AG10803 (cell line): ENCODE measurements at regions not wholly inside any gene's neighbourhood (a gene's known extent, or its start where the extent isn't known, plus 50 kb on each side); places are given as distances from the start of the nearest gene placed in this dataset.

Experiments used
- DNase-seq: peaks from one replicate; pipeline ENCODE4 v3.0.0; 2010; ENCODE audit warnings: low read depth
- H3K4me3 ChIP-seq: 2 replicates; pipeline ENCODE4 v1.5.1; 2011; ENCODE audit warnings: mild to moderate bottlenecking, low read length, control low read depth
- TF ChIP-seq, protein P1 (sequence below): conservative IDR thresholded peaks from 2 replicates; pipeline ENCODE4 v1.5.1; 2011; ENCODE audit warnings: mild to moderate bottlenecking, low read length, control low read depth, inconsistent platforms

DNA sequence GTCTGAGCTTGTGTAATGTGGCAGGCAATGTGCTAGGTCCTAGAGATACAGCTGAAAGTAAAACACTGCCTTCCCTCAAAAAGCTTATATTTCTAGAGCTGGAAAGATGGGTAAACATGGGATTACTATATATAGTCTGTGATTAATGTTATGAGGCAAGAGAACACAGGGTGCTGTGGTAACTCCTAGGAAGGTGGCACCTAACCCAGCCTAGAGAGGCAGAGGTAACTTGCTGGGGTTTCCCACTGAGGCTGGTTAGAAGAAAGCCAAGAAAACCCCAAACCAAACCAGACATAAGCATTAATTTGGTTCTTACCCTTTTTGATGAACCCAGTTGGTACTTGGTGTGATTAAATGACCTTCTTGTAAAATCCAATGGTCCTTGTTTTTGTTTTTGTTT lies 315.0 kb downstream of the PPP1R2C start:
- TF ChIP-seq, protein P1, sequence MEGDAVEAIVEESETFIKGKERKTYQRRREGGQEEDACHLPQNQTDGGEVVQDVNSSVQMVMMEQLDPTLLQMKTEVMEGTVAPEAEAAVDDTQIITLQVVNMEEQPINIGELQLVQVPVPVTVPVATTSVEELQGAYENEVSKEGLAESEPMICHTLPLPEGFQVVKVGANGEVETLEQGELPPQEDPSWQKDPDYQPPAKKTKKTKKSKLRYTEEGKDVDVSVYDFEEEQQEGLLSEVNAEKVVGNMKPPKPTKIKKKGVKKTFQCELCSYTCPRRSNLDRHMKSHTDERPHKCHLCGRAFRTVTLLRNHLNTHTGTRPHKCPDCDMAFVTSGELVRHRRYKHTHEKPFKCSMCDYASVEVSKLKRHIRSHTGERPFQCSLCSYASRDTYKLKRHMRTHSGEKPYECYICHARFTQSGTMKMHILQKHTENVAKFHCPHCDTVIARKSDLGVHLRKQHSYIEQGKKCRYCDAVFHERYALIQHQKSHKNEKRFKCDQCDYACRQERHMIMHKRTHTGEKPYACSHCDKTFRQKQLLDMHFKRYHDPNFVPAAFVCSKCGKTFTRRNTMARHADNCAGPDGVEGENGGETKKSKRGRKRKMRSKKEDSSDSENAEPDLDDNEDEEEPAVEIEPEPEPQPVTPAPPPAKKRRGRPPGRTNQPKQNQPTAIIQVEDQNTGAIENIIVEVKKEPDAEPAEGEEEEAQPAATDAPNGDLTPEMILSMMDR, result no peak
- no peak for DNase-seq
- H3K4me3 ChIP-seq, result no peak overlapping the region

DNA sequence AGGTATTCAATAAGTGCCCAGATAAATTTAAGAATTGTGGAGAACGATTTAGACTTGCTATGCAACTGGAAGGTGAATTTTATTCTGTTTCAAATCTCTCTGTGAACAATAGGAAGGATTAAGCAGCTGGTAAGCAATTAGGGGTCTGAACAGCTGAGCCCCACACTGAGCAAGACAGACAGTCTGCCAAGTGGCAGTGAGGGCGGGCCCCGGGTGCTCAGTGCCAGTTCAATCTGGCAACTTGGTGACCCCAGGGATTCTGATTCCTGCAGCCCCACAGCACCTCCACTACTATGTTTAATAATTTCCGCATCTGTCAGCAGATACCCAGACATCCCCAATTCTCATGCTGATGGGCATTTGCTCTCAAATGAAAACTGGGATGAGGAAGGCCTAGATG lies 317.3 kb downstream of the PPP1R2C start:
- TF ChIP-seq, protein P1, result no peak
- no peak overlapping the region for H3K4me3 ChIP-seq
- DNase-seq, result no peak

DNA sequence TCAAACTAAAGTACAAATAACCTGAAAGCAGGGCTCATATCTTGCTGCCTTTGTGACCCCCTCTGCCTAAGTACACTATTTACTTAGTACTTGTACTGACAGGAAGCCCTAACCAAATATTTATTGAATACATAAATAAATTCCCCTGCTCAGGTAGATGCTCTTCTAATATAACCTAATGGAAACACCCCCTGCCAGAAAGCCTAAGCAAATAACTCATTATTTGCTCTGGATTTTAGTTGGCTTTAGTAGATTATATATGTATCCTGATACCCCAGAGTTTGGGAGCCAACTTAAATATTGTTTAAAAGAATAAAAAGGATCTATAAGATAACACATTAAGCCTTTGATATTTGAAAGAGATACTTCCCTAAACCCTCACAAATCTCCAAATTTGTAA lies 318.2 kb downstream of the PPP1R2C start:
- H3K4me3 ChIP-seq, result no peak overlapping the region
- DNase-seq, result no peak
- TF ChIP-seq, protein P1, result no peak

- no peak for DNase-seq
- H3K4me3 ChIP-seq, result no peak overlapping the region
- TF ChIP-seq, protein P1, result no peak
Measured at GRCh38 chrX:42456176-42456700, 321.7 kb downstream of the PPP1R2C start.

DNA sequence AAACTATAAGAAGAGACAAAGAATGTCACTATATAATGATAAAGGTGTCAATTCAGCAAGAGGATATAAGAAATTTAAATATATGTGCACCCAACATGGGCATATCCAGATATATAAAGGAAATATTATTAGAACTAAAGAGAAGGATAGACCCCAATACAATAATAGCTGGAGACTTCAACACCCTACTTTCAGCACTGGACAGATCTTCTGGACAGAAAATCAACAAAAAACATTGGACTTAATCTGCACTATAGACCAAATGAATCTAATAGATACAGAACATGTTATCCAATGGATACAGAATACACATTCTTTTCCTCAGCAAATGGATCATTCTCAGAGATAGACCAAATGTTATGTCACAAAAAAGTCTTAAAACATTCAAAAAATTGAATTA lies 327.7 kb downstream of the PPP1R2C start:
- no peak overlapping the region for H3K4me3 ChIP-seq
- TF ChIP-seq, protein P1, result no peak
- DNase-seq, result no peak

DNA sequence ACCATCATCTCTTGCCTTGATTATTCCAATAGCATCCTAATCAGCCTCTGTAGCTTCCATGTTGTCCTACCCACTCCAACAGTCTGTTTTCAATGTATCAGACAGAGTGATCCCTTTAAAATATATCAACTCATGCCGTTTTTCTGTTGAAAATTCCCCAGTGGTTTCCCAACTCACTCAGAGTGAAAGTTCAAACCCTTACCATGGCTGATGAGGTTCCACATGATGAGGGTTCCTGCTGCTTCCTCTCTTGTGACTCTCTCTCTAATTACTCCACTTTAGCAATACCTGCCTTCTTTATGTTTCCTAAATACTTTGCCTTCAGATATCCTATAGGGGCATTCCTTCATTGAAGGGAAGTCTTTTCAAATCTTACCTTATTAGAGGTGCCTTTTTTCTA lies 334.7 kb downstream of the PPP1R2C start:
- no peak for DNase-seq
- TF ChIP-seq, protein P1, result no peak
- H3K4me3 ChIP-seq, result no peak overlapping the region

DNA sequence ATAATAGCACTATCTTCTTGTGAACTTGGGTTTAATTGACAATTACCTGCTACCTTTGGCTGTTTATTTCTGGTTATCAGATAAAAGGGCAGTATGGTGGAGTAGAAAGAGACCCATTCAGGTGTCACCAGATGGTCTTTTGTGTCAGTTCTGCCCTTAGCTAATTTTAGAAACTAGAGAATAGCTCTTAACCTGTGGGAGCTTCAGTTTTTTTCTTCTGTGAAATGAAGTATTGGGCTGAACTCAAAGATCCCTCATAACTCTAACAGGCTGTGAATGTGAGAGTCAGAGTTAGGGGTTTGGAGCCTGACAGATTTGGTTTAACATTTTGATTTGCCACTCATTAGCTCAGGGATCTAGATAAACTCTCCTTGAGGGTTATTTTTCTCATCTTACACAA lies 335.2 kb downstream of the PPP1R2C start:
- TF ChIP-seq, protein P1, result no peak
- no peak for DNase-seq

More for the DNA sequence above, 335.2 kb downstream of the PPP1R2C start:
- H3K4me3 ChIP-seq, result no peak overlapping the region
